ENCODE measurements at regions not wholly inside any gene's neighbourhood (a gene's known extent, or its start where the extent isn't known, plus 50 kb on each side); places are given as distances from the start of the nearest gene placed in this dataset.

DNA sequence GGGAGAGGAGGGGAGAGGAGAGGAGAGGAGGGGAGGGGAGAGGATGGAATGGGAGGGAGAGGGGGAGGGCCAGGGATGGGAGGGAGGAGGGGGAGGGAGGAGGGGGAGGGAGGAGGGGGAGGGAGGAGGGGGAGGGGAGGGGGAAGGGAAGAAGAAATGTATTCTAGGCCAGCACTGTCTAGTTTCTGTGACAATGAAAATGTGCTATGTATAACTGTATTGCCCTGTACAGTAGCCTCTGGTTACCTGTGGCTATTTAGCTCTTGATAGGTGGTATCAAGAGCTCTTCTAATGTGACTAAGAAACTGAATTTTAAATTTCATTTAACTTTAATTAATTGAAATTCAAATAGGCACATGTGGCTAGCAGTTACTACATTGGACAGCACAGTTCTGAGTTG, 143.1 kb downstream of the BTC start:
- no peak for DNase-seq

DNA sequence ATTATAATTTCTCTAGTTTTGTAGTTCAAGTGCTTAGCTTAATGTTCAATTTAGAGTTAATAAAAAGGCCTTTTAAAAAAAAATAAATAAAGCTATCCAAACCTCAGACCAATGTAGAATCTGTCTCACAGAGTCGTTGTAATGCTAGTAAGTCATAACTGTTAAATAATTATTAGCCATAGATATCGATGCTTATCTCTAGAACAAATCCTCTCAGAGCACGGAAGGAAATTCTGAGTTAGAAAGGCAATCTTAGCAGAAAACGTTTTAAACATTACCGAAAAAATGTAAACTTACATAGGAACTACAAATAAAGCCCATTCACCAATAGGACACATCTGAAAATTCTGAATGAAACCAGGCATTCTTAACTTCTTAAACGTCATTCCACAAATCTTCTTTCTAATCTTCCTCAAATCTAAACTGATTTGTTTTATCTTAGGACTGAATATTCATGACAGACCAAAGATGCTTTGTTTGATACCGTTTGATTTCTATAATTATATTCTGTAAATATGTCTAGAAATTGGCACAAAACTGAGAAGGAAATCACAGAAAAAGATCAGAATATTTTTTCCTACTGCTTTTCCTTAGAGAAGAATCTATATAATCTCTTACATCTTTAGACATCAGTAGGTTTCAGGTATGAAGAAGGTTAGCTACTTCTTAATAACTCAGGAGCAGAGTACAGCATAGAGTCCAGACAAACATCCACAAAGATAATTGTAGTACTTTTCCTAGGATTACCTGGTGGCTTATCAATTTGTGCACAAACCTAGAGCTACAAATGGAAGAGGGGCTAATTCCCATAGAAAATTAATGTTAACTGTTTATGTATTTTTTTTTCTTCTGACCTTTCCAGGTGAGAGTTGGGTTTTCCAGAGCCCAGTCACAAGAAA, 140.7 kb downstream of the BTC start:
- no peak for DNase-seq

DNA sequence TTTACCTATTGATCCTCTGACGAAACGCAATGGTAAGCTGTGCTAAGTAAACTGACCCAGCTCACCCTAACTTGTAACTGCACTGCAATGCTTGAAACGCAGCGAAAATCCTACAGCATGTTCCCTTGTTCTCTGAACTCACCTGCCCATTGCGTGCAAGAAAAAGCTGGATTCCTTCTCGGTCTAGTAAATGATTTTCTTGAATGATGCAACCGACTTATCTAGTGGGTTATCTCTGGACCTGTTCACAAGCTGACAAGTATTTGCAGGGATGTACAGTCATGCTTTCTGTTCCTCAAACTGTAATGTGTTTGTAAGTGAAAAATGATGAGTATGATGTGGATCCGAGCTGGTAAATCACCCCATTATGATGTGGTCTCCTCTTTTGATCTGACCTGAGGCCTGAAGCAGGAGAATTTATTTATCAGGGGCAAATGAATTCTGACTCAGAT, 140.1 kb downstream of the BTC start:
- no peak for DNase-seq

DNA sequence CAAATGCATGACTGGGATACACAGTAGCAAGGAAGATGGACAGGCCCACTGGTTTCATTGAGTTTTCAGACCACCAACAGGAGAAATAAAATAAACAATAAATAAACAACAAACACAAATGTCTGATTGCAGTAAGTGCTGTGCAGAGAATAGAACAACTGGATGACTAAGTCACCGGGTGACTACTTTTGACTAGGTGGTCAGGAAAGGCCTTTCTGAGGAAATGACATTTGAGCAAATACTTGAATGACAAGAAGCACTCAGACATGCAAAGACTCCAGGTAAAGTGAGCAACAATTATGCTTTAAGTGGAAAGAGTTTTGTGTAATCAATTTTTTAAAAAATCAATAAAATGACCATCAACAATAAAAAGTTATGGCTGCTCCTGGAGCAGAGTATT, 137.7 kb downstream of the BTC start:
- DNase-seq = no peak

DNA sequence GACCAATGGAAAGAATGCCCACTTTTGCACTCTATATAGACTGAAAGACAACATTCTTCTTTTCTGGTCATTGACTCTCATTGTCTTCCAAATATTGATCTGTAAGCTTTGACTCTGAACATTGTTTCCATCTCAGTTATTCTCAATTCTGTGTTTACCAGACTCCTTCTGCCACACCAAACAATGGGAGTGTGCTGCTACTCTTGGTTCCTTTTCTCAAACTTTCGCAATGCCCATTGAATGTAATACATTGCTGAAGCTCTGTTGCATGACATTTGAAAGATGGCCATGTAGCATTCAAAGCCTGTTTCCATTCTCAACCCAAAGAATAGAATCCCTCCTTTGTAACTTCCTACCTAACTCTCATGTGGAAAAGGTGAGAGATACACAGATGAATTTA, 136.2 kb downstream of the BTC start:
- DNase-seq = no peak

DNA sequence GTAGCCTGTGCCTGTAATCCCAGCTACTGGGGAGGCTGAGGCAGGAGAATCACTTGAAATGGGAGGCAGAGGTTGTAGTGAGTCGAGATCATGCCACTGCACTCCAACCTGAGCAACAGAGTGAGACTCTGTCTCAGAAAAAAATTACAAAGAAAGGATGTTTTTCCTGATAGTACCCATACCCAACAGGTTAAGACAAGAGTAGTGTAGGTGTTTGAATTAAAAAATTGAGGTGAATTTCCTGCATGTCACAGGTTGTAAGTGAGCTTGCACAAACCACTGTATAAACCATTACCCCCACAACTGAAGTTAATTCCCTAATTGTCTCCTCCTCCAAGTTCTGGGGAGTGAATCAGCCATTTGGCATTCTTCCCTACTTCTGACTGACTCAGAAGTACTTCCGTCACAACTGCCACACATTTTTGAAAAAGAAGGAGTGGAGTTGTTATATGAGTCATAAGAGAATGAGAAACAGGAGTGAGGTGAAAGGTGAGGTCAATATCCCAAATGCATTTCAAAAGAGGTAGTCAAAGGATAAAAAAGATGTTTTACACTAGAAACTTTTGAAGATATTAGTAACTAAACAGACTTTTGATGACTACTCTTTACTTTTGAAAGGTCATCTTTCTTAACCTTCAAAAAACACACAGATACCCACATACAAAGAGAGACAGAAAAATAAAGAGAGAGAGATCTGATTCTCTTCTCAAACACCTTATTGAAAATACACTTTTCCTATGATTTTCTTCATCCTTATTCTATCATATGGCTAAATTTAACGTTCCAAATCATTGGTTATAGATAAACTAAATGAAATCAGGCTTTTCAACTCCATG, 134.5 kb downstream of the BTC start:
- DNase-seq = no peak

DNA sequence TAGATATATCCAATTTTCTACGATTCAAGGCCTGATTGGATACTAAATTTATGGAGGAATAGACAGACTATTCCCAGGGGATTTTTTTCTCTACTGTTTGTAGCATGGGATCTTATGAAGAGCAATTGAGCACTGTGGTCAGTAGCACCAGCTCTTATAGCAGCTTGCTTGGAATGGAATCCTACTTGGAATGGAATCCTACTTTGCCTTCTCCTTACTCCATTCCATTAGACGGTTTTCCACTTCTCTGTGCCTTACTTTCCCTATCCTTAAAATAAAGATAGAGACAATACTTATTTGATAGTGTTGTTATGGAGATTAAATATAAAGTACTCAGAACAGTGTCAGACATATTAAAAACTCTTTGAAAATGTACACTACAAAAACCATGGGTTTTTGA, 133.5 kb downstream of the BTC start:
- no peak for DNase-seq

DNA sequence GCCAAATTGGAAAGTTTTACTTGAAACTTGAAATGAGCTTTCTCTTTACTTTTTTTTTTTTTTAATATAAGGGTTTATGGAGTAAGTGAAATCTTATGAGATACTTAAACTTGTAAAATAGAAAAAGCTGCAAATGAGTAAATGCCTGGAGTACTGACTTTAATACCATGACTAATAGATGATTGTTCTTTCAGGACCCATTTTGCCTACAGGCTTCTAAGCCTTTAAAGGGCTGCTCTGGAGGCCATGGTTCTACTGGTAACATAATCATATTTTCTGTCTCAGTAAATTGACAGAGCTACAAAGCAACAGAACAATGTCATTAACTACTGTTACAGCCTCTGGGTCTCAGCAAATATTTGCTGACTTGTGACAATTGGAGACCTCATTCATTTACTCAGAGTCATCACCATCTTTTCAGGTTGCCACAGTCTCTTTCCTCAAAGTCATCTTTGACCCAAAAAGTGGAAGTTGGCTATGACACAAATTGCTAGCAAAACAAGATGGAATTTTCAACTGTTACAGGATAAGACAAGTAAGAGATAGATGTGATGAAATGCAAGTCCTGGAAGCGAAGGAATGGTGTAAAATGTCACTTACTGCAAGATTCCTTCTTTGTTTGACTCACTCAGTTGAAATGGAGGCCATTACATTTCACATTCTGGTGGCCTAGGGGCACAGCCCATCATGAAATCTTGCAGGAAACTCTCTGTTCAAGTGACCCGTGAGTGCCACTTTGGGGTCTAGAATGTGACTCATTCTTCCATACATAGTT, 132.7 kb downstream of the BTC start:
- DNase-seq = no peak

DNA sequence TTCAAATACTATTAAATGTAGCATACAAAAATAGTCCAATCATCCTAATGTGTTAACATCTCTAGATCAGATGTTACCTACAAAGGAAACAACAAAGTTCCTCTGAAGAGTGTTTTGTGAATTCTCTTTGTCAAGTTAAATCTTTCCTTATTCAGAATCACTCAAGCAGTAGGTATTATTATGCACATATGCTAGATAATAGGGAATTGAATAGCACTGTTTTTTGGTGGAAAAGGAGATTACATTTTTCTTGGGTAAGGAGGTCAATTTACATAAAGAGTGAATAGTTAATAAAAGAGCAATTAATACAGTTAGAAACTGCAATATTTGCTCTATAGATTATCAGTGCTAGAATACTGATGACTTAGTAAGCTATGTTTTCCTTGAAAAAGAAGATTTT, 130.7 kb downstream of the BTC start:
- DNase-seq = no peak

DNA sequence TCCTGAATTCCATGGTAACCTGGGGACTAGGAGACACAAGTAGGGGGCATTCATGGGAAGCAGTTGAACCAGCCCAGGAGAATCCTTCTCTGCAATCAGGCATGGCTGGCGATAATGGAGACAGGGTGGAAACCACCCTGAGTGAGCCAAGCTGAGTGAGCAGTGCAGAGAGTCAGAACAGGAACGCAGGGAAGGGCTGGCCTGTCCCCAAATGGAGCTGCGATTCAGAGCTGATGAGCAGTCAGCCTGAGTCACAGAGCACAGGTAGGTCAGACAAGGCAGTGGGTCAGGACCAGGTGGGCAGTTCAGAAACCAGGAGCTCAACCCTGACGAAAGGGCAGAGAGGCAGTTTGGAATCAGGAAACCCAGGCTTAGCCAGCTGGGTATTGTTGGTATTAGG, 129.0 kb downstream of the BTC start:
- DNase-seq = no peak

DNA sequence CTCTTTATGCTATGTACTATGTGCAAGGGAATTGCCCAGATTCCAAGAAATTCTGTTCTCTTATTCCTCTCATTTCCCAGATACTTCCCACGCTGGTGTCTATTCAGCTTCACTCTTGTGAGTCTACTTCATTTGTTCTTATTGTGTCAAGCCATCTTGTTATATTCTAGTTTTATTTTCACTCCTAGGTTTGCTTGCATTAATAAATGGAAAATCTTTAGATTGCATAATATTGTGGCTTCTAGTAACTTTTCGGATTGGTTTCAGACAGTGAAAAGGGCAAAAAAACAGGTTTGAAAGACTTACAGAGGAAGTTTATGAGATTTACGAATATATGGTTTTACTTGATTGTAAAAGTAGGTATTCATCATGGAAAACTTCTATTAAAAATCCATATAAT, 128.4 kb downstream of the BTC start:
- DNase-seq = no peak

DNA sequence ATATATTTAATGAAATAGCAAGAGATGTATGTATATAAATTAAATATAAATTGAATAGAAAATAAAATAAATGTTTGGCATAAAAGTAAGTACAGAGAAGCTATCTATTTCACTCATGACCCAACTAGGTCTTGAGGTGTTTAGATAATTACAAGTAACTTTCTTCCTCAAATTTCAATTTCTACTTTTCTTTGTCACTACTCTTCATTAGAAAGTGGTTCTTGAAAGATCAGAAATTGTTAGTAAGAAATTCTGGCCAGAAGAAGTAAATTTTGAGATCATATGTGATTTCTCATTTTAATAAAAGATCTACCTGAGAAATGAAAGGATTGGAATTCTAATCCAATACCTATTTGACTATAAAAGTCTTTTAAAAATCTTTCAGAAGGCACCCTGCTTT, 126.9 kb downstream of the BTC start:
- no peak for DNase-seq

DNA sequence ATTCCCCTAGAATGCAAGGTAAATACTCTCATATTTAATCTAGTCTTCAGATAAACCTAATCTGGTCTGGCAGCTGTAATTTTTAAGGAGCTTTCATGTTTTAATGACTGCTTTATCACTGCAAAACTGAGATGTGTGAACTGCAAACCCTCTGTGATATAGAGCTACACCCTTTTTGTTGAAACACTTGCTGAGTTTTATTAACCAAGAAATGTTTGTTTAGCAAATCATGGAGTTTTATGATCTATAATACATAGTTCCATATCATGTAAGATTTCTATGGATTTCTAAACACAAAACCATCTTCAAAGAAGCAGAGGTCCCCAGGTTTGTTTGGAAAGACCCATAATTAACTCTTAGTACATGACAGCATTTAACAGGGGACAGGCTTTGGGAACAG, 126.4 kb downstream of the BTC start:
- DNase-seq = no peak

DNA sequence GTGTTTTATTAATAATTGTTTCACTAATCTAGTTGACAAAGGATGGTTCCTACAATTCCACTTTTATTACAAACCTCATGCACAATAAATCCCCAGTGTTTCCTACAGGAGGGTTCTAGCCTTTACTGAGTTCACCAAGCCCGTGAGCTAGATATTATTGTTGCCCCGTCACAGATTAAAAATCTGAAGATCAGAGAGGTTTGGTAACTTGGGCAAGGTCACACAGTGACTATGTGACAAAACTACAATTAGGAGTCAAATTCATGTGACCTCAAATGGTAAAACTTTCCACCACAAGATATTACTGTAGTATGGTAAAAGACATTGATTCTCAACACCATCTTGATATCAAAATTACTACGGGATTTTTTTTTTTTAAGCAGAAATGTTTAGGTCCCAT, 124.6 kb downstream of the BTC start:
- no peak for DNase-seq

DNA sequence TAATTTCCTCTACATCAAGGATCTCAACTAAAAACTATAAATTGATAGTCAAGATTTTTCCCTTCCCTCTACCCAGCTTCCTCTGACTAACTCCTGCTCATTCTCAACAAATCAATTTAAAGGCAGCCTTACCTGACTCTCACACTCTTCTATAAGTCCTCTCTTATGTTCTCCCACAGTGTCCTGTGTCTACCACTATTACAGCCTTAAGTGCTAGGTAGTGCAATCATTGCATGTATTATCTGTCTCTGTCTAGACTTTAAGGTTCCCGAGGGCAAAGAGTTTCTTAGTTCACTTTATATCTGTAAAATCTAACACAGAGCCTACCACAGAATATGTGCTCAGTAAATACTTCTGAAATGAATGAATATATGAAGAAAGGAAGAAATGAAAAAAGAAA, 123.7 kb downstream of the BTC start:
- no peak for DNase-seq

DNA sequence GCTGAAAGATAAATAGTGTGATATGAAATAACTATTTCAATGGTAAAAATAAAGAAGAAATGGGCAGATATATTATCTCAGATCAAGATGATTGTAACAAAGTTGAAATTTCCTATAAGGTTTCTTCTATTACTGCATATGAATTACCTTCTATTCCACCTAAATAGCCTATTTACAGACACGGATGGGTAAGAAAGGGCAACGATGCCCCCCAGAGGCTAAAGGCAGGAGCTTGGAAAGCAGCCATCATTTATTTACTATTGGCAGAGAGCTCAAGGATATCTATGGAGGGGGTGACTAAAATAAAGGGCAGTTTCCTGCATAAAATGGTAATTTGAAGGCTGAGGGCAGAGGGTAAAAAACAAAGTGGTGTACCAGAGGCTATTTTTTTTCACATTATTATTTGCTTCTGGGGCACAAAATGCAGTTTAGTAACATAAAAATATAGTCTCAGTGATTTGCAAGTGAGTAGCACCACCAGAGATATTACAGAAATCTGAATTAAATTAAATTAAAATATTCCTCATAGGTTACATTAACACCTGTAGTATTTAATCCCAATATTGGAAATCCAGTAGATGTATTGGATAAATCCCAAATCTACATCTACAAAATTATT, 123.1 kb downstream of the BTC start:
- peak; percentile 20 for DNase-seq

DNA sequence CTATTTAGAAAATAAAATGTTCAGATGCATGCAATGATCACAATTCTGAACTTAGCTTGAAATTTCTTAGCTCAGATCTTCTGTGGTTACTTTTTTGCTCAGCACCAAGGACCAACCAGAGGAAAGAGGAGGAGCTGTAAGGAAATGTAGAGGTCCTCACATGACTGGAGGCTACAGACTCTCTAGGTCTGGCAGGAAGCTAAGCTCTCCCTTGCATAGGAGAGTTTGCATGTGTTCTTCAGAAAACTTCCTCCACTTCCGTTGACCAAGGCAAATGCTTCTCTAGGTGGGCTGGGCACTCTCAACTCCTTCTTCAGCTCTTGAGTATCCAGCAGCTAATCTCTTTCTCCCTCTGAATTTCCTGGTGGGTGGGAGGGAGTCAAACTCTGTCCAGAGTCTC, 119.6 kb downstream of the BTC start:
- no peak for DNase-seq

DNA sequence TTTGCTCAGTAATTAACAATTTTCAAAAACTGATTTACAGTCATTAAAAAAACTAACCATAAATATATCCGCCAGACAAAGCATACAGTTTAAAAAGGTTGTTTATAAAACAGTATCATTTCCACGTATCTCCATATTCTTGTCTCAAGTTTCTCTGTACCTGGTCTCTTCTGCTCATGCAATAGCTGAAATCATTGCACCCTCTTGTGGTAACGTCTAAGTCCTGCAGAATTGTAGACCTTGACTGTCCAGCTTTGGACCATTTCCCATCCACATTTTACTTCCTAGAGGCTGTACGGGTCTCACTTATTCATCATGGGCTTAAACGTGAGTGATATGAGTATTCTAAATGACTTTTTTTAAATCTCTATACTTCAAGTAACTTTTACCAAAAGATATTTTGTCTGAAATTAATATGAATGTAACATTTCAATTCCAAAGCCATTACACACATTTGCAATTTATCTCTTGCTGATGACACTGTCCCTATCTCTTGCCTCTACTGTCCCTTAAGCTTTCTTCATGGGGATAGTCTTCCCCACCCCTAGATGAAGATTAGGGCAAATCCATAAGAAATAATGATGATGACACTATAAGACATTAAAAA, 118.5 kb downstream of the BTC start:
- DNase-seq = no peak

DNA sequence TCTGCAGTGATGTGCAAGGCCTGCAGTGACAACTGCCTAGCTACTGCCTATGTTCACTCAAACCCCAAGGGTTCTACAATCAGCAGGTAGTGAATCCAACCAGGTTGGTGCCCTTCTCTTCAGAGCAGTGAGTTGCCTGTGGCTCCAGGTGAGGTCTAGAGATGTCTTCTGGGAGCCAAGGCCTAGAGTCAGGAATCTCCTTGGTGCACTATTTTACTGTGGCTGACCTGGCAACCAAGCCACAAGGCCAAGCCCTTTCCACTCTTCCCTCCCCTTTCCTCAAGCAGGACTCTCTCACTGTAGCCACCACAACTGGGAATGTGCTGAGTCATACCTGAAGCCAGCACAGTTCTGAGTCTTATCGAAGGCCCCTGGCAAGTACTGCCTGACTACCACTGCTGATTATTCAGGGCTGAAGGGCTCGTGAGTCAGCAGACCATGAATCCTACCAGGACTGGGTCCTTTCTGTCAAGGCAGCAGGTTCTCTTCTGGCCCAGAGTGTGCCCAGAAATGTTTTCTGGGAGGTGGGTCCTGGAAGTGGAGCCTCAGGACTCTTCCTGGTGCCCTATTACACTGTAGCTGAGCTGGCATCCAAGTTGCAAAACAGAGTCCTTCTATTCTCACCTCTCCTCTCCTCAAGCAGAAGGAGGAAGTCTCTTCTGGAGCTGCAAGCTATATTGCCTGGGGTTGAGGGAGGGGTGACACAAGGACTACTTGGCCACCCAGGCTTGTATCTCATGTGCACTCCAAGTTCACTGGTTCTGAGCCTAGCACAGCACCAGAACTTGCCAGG, 111.6 kb downstream of the BTC start:
- no peak for DNase-seq

DNA sequence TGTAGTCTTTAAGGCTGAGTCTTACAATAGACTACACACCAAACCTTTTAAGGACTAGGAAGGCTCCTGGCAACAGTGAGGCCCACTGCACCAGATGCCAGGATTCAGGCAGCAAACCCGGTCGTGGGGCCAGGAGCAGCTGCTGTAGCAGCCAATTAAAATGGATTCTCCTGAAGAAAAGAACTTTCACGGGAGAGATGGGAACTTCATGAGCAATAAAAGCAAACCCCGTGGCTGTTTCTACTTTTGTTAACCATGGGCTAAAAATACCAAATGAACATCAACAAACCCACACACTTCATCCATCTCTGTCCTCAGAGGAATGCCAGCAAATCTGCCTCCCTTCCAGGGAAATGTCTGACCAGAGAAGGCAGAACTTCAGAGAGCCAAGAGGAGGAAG, 101.4 kb downstream of the BTC start:
- no peak for DNase-seq

Measured in NCI-H2081 treated with DMSO at 0.1 percent for 48 hours (cell line).